Dedifferentiated amniotic fluid mesenchymal stem cell (primary cell): ENCODE measurements at regions not wholly inside any gene's neighbourhood (a gene's known extent, or its start where the extent isn't known, plus 50 kb on each side); places are given as distances from the start of the nearest gene placed in this dataset.
A peak's percentile ranks its signal among the peaks of the same experiment; 100 is the strongest.

ENCODE experiments used
- DNase-seq: peaks from one replicate; pipeline ENCODE4 v3.0.0-alpha.2; 2016; ENCODE audit errors: extremely low spot score

DNA sequence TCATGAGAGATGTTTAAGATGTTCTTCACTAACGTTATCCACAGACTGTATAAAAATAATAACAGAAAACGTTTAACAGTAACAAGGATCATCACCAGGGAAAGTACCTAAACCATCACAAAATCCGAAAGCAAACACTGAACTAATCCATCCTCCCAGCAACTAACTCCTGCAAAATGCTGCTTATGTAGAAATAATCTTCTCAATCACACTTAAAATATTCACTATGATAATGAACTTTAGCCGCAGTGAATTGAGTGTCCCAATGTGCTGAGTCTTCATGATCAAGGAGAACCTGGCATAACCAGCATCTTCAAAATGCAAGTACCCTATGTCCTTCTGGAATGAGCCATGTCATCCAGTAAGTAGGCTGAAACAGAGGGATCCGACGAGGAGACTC, 166.1 kb downstream of the LTN1 start:
- no peak for DNase-seq

DNA sequence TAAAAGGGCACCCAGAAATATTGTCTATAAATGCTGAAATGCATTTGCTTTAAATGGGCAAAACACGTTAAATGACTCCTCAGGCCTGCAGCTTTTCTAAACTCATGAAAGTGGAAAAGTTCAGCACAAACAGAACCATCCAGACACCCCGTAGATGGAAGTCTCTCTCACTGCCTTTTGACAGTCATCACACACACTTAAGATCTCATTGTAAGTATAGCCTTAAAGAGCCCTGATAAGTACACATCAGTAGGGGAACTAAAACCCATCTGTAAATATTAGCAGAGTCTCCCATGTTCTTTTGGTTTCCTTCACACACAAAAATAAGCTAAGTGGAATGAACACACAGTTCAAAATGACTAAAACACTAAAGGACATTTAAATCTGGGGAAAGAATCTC, 166.7 kb downstream of the LTN1 start:
- no peak for DNase-seq

DNA sequence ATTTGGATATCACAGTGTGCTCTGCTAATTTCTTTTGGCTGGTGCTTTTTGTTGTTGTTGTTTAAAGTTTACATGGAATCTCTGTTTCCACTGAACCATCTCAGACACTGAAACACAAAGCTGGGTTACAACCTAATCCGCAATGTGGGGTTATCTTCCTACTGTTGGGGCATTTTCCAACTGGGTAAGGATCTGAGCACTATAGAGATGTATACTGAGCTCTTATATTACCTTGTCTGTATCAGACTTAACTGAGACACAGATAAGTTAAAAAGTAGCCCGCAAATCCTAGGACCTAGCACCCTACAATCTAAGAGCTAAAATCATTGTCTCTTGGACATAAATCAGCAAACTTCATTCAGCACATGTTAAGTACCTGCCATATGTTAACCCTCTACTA, 169.2 kb downstream of the LTN1 start:
- no peak for DNase-seq

DNA sequence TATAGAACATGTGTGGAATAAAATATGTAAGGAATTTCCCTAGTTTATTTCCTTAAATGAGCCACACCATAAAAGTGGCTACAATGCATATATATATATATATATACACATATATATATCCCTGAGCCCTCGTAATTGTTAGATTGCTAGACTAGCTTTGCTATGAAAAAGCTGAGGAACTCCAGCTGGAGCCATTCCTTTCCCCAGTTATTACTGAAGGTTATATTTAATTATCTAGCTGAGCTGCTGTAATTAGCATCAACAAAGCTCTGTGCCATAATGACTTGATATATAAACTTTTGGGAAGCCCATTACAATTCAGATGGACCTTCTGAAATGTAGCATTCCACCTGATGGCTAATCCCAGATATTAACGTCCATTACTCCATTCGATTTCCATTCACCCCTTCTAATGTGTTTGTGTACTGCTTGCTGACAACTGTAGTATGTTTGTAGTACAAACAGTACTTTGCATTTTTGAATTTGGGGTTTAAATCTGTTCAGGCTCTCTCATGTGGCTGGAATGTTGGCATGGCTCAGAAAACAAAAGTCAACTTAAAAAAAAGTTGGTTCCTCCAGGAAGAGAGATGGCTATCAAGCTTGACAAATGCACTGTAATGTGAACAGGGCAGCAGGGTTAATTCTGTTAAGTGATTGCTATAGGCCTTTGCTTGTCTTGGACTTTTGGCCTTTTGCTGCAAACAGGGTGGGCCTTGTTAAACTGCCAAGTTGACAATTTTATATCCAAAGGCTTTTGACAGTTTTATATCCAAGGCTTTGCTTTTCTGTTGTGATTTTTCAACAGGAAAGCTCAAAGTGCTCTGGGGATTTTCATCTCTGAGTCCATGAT, 170.0 kb downstream of the LTN1 start:
- DNase-seq, result peak; percentile 81

DNA sequence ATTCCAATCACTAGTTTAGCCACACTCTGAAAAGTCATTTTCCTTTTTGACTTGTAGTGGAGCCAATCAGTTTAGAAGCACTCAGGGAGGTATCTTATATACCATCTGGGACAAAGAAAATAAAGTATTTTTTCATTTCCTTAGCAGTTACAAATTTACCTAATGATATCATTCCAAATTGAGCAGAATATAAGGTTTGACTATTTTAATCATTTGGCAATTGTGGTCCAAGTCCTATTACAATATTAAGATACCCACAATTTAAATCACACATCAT, 170.6 kb downstream of the LTN1 start:
- DNase-seq, result no peak

DNA sequence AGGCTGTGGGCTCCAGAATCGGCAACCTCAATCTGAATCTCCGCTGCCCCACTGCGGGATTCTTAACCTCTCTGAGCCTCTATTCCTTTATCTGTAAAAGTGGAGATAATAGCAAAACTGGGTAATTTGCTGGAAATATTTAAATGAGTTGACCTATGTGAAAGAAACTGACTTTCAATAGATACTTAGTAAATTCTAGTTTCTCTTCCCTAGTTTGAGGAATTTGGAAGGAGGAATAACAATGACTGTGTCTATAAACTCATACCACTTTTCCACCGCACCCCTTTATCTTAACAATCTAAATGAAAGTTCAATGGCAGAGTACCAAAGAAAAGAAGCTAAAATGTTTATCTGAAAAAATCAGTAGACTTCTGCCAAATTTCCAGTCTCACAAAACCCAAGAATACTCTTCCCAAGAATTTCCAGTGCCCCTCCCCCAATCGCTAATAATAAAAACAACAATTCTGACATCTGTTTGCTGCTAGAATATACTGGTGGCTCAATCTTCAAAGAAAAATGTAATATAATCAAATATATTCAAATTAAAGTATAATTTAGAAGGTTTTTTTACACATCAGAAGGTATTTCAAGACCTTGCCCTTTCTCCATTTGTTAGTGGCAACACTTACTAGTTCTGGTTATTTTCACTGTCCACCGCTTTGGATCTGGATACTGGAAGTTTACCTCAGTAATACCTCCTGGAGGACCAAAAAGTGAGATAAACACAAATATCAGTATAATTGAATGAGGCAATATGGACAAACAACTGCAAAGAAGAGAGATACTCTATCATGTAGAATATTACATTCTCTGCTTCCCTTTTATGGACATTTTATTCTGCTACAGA, 171.2 kb downstream of the LTN1 start:
- DNase-seq, result no peak

DNA sequence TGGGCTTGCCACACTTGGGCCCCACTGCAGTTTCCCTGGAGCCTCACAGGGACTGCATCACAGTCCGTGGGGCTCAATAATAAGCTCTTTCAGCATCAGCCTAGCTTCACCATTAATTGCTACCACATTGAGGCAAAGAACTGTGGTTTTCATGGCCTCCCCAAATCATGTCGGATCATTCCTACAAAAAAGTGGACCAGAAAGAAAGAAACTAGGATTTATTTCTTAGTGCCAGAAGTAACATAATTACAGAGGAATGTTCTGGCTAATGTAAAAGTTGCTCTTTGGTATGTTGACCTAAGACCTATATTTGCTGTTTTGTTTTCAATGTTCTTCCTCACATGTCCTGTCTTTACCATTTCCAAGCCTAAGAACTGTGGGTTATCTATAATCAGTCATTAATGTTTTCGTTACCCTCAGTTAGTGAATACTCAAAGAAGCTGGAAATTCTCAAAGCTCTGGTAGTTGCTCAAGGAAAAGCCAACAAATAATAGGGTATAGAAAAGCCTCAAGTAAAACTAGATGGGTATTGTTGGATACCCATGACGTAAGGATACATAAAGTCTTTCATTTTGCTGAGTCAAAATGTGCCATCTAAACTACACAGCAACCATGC, 173.9 kb downstream of the LTN1 start:
- DNase-seq, result peak; percentile 58

DNA sequence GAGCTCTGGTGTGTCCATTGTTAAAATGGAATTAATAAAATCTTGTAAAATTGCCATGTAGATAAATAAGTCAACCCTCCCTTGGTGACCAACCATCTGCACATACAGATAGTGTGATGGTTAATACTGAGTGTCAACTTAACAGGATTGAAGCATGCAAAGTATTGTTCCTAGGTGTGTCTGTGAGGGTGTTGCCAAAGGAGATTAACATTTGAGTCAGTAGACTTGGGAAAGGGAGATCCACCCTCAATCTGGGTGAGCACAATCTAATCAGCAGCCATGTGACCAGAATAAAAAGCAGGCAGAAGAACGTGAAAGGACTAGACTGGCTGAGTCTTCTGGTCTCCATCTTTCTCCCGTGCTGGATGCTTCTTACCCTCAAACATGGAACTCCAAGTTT, 174.8 kb downstream of the LTN1 start:
- no peak for DNase-seq

DNA sequence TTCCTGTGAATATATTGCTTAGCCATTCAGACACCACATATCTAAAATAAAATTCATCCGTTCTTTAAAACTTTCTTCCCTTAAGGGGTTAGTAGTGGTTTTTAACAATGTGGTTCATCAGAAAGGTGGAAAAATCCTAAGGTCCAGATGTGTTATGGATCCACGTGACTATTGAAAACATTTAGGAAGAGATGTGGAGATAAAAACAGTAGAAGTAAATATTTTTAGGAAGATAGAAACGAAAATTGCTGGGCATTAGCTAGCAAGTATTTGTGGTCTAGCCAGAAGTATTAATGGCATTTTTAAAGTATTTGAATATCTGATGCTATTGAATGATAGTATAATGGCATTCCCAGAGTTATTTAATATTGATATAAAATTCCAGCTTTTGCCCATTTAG, 180.8 kb downstream of the LTN1 start:
- DNase-seq, result no peak

DNA sequence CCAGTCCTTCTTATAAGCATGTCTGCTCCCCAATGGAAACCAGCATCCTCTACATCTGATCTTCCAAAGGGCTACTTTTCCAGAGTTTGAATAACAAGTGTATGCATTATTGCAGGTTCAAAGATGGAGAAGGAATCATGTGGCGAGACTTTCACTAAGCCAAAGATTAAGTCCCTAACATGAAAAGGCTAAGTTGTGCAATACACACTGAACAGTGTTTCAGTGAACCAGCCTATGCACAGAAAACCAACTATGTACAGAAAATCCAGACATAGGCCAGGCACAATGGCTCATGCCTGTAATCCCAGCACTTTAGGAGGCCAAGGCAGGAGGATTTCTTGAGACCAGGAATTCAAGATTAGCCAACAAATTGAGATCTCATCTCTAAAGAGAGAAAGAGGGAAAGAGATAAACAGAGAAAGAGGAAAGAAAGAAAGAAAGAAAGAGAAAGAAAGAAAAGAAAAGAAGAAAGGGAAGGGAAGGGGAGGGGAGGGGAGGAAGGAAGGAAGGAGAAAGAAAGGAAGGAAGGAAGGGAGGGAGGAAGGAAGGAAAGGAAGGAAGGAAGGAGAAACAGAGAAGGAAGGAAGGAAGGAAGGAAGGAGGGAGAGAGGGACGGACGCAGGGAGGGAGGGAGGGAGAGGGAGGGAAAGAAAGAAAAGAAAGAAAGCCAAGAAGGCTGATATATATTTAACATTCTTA, 181.7 kb downstream of the LTN1 start:
- DNase-seq, result no peak

DNA sequence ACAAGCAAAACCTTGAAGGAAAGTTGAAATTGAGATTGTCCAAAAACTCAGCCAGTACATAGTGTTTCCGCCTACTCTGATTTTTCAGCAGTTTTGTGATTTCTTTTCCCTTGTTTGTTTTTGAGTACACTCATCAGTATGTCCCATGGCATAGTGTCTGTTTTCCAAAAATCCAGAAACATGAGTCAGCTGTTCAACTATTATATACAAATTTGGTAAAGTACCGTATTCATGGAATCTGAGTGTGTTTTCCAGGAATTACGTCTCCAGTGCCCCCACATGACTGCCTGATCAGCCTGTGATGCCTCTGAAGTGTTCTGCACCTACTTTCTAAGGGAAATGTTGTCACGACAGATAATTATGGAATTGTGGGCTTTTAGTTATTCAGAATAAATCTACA, 186.8 kb downstream of the LTN1 start:
- DNase-seq, result peak; percentile 90

DNA sequence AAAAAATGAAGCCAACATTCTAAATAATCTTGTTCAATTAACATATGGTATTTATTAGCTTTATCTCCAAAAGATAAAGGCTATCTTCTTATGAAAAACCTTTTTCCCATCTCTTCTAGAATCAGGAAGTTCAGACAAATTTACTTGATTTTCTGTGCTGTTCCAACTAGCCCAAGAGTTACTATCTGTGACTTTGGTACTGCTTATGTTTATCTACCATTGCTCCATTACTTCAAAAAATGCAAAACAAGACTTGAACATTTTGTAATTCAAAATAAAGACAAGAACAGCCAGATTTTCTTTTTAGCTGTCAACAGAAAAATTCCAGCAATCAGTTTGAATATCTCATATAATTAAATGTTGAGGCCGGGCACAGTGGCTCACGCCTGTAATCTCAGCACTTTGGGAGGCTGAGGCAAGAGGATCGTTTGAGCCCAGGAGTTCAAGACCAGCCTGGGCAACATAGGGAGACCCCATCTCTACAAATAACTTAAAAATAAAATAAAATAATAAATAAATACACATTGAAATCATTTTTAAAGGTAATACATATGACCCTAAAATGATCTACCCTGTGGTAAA, 188.5 kb downstream of the LTN1 start:
- no peak for DNase-seq

DNA sequence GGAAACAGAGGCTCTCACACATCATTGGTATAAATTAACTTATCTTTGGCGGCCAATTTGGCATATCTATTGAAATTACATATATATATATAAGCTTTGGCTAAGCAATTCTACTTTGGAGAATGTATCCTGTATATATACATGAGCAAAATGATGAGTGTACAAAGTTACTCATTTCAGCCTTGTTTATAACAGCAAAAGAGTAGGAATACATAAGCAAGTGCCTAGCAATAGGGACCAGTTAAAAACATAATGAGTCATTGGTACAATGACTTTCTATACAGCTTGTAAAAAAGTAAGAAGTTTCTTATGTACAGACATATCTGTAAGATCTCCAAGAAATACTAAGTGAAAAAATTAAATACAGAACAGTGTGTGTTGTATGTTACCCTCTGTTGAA, 190.8 kb downstream of the LTN1 start:
- DNase-seq, result no peak

DNA sequence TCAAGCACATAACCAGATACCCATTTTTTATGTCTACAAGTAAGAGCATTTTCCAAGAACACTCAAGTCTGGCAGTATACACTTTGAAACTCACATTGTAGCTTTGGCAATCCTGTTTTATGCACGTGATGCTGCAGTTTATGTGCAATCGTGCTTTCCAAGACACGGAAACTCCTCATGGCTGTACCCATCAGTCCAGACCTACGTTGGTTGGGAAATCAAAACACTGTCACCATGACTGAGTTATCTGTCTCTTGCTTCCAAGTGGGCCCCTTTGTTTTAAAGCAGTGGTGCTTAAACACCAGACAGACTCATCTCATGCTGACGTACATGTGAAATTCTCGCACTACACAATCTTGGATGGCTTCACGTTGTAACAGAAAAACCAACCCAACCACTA, 192.8 kb downstream of the LTN1 start:
- no peak for DNase-seq

DNA sequence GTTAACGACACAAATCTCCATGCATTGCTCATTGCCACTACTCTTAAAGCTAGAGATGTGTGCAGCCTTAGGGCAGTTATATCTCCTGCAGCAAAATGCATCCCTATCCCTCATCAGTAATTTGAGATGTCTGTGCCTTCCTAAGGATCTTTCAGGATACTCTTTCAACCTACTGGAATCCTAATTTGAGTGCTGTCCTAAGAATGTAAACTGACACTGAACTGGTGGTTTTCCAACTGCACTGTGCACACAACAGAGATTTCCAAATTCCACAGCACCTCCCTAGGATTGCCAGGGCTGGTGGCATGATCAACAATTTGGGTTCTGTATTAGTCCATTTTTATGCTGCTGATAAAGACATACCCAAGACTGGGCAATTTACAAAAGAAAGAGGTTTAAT, 193.9 kb downstream of the LTN1 start:
- DNase-seq, result peak; percentile 52

DNA sequence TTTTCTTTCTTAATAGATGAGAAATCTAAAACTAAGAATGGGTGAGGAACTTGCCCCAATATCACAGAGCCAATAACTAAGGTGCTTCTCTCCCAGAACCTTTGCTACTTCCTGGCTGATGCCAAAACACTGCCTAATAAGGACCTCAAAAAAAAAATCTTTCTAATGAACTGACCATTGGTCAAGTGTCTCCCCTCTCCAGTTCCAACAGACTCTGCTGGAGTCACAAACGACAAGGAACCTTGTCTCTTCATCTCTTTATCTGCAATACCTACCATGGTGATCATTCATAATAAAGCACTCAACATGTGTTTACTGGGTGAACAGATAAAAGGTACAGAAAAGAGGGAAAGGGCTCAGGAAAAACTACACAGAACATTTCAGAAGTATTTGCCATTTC, 197.4 kb downstream of the LTN1 start:
- no peak for DNase-seq

DNA sequence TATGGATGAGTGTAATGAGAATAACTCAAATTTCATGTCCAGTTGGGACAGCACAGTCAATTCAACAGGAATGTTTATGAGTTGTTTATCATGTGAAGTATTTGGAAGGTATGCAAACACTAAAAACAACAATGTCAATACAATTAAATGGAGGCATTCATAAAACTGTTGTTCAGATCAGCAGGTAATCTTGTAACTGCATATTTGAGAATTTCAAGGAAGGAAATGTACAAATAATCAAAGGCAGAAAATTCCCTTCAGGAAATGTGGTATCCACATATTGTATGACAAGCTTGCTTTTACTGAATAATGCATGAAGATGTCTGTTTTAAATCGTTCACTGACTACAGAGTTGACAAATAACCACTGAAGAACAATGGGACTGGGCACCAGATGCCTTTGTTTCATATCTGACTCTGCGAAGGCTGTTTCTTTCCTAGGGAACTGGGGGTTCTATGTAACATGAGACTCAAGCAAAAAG, 198.3 kb downstream of the LTN1 start:
- no peak for DNase-seq

DNA sequence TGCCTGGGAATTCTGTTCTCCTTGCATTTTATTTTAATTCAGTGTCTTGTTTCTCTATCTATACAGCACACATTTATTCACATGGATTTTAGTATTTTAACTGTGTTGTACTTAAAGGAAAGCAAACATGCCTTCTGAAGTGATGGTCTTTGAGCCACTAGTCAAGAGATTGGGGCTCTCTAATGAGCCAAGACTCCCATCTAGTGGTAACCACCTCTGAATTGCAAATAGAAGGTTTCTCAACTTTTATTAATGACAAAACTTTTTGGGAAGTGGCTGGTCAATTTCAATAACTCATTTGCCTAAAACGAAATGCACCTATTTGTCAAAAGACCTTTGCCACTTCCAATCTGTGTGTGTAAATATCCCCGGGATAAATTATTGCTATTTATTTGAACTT, 199.6 kb downstream of the LTN1 start:
- no peak for DNase-seq

DNA sequence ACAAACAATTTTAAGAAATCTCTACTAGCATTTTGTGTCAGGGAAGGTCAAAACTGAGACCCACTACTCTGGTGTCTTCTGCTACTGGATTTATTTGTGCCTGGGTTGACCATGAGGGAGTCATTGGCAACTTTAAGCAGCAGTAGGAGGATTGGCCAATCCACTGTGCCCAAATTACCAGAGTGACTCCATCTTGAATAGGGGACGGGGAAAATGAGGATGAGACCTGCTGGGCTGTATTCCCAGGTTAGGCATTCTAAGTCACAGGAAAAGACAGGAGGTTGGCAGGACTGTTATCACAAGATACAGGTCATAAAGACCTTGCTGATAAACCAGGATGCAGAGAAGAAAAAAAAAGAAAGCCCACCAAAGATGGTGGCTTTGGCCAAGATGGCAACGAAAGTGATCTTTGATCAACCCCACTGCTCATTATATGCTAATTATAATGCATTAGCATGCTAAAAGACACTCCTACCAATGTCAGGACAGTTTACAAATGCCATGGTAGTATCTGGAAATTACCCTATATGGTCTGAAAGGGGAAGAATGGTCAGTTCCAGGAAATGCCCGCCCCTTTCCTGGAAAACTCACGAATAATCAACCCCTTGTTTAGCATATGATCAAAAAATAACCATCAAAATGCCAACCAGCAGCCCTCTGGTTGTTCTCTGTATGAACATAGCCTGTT, 200.9 kb downstream of the LTN1 start:
- no peak for DNase-seq

DNA sequence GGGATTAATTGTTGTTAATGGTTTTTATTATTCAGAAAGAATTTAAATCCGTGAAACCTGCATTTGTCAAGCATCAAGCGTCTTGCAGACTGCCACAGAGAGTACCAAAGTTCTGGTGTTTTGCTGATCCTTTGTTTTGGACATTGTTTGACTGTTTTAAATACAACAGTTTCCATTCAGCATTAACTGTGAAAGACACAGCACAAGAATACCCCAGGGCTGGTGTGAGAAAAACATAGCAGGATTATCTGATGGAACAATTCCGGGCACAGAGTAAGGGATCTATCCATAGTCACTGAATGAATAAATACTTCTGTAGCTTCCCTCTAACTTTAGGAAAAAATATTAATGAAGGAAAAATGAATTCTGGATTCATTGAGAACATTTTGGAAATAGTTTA, 202.3 kb downstream of the LTN1 start:
- DNase-seq, result no peak

DNA sequence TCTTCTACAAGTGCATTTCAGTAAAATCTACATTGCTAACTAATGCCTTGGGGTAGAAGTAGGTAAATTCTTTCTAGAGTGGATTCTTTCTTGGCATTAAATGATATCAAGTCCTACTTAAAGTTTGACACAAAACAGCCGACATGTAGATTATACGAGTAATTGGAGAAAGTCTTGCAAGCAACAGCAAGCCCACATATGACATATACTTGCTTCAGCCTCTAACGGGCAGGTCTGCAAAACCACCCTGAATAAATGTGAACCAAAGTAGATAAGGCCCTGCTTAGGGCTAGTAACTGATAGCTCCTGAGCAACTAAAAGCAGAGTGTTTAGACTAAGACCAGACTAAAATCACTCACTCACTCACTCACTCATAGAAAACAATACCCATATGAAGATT, 203.2 kb downstream of the LTN1 start:
- DNase-seq, result no peak
